GM18511 (cell line): ENCODE measurements at regions not wholly inside any gene's neighbourhood (a gene's known extent, or its start where the extent isn't known, plus 50 kb on each side); places are given as distances from the start of the nearest gene placed in this dataset.
A peak's percentile ranks its signal among the peaks of the same experiment; 100 is the strongest.

Source experiments
- ATAC-seq: cut with Tn5 transposase; IDR thresholded peaks from one replicate; pipeline ENCODE4 v1.9.1; 2021; ENCODE audit warnings: mild to moderate bottlenecking, moderate library complexity; ENCODE audit not compliant: unreplicated experiment

GRCh38 chr2:19664646-19665045 lies 237.1 kb downstream of the TTC32 start:
- no peak for ATAC-seq

- no peak for ATAC-seq
Measured at GRCh38 chr2:19659024-19659792, 242.6 kb downstream of the TTC32 start.

GRCh38 chr2:19656011-19656410 lies 245.8 kb downstream of the TTC32 start:
- no peak for ATAC-seq

- no peak for ATAC-seq
Measured at GRCh38 chr2:19654310-19655090, 247.3 kb downstream of the TTC32 start.

GRCh38 chr2:19653509-19653908 lies 248.3 kb downstream of the TTC32 start:
- ATAC-seq: no peak

GRCh38 chr2:19652811-19653210 lies 249.0 kb downstream of the TTC32 start:
- ATAC-seq: no peak

- ATAC-seq: no peak
Measured at GRCh38 chr2:19651466-19651865, 250.3 kb downstream of the TTC32 start.

- no peak for ATAC-seq
Measured at GRCh38 chr2:19649785-19650380, 251.9 kb downstream of the TTC32 start.

GRCh38 chr2:19649142-19649541 lies 252.6 kb downstream of the TTC32 start:
- no peak for ATAC-seq

- no peak for ATAC-seq
Measured at GRCh38 chr2:19648583-19648982, 253.2 kb downstream of the TTC32 start.

- no peak for ATAC-seq
Measured at GRCh38 chr2:19646987-19647386, 254.8 kb downstream of the TTC32 start.

GRCh38 chr2:19644763-19645162 lies 257.0 kb downstream of the TTC32 start:
- ATAC-seq: no peak

- peak; percentile 83 for ATAC-seq
Measured at GRCh38 chr2:19643117-19643518, 258.7 kb downstream of the TTC32 start.

GRCh38 chr2:19642501-19642900 lies 259.3 kb downstream of the TTC32 start:
- no peak for ATAC-seq

GRCh38 chr2:19635951-19636510 lies 265.8 kb downstream of the TTC32 start:
- ATAC-seq: no peak

- ATAC-seq: no peak
Measured at GRCh38 chr2:19632403-19632991, 269.3 kb downstream of the TTC32 start.

- ATAC-seq: no peak
Measured at GRCh38 chr2:19631871-19632270, 269.9 kb downstream of the TTC32 start.

- no peak for ATAC-seq
Measured at GRCh38 chr2:19630921-19631320, 270.9 kb downstream of the TTC32 start.

- no peak for ATAC-seq
Measured at GRCh38 chr2:19627359-19627758, 268.9 kb upstream of the OSR1 start.

GRCh38 chr2:19623488-19623887 lies 265.1 kb upstream of the OSR1 start:
- no peak for ATAC-seq

GRCh38 chr2:19617257-19617848 lies 258.9 kb upstream of the OSR1 start:
- no peak for ATAC-seq
